Activated naive CD8-positive, alpha-beta T cell (primary cell): ENCODE measurements at regions not wholly inside any gene's neighbourhood (a gene's known extent, or its start where the extent isn't known, plus 50 kb on each side); places are given as distances from the start of the nearest gene placed in this dataset.

ENCODE experiments used
- H3K27ac Mint-ChIP-seq: one replicate; pipeline ENCODE4 v1.8.0; 2021; ENCODE audit warnings: mixed read lengths
- H3K27me3 Mint-ChIP-seq: one replicate; pipeline ENCODE4 v1.8.0; 2021; ENCODE audit warnings: mixed read lengths
- H3K36me3 Mint-ChIP-seq: one replicate; pipeline ENCODE4 v1.8.0; 2021; ENCODE audit warnings: mixed read lengths
- H3K4me1 Mint-ChIP-seq: one replicate; pipeline ENCODE4 v1.8.0; 2021; ENCODE audit warnings: low read depth, mixed read lengths
- H3K4me3 Mint-ChIP-seq: one replicate; pipeline ENCODE4 v1.8.0; 2021; ENCODE audit warnings: mild to moderate bottlenecking, mixed read lengths
- H3K9me3 Mint-ChIP-seq: one replicate; pipeline ENCODE4 v1.8.0; 2021; ENCODE audit warnings: low read depth, mixed read lengths

DNA sequence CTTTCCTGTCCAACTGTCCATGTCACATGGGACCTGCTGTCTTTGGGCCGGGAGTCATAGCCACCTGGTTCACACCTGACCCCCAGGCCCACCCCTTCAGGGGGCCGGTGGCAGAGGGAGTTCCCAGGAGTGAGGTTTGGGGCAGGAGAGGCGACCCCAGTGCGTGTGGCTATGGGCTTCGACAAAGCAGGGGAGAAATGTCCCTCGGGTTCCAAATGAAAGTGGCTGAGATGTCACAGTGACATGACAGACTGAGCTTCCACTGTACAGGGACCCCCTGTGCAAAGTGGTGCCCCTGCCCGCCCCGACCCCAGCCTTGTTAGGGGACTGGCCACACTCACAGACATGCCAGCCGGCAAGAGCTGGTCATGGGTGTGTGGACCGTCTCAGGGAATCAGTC lies 1297.0 kb downstream of the BRD1 start:
- H3K27ac Mint-ChIP-seq = no peak overlapping the region
- no peak overlapping the region for H3K4me3 Mint-ChIP-seq
- no peaks in the 10 kb centered on the region for H3K4me1 Mint-ChIP-seq
- H3K9me3 Mint-ChIP-seq = no peaks in the 10 kb centered on the region
- H3K27me3 Mint-ChIP-seq = no peaks in the 10 kb centered on the region
- H3K36me3 Mint-ChIP-seq = no peaks in the 10 kb centered on the region

GRCh38 chr22:48528221-48528915 lies 1299.3 kb downstream of the BRD1 start:
- H3K36me3 Mint-ChIP-seq = no peaks in the 10 kb centered on the region
- H3K27me3 Mint-ChIP-seq = no peaks in the 10 kb centered on the region
- no peak overlapping the region for H3K27ac Mint-ChIP-seq
- H3K9me3 Mint-ChIP-seq = no peaks in the 10 kb centered on the region
- no peaks in the 10 kb centered on the region for H3K4me1 Mint-ChIP-seq
- no peak overlapping the region for H3K4me3 Mint-ChIP-seq

- no peaks in the 10 kb centered on the region for H3K9me3 Mint-ChIP-seq
- no peak overlapping the region for H3K27ac Mint-ChIP-seq
- H3K36me3 Mint-ChIP-seq = no peaks in the 10 kb centered on the region
- no peak overlapping the region for H3K4me3 Mint-ChIP-seq
- no peaks in the 10 kb centered on the region for H3K4me1 Mint-ChIP-seq
- no peaks in the 10 kb centered on the region for H3K27me3 Mint-ChIP-seq
These were observed 1303.9 kb downstream of the BRD1 start for GRCh38 chr22:48523761-48524160.

DNA sequence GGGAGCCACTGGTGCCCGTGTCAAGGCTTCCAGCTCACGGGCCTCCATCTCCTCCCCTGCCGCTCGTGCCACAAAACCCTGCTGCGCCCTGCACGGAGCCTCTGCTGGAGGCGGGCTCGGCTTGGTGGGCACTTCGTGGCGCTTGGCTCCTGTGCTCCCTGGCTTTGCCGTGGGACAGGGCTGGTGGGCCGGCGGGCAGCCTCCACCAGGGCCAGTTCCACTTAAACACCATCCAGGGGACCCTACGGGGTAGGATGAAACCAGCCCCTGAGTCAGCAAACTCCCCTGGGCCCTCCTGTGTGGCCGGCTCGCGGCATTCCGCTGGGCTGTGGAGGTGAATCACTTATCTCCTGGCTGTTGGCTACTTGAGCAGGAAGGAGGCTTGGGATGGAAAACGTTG lies 1304.6 kb downstream of the BRD1 start:
- Mint-ChIP-seq H3K36me3 (no peaks in the 10 kb centered on the region), H3K27ac (no peak overlapping the region), H3K4me3 (no peak overlapping the region), H3K27me3 (no peaks in the 10 kb centered on the region), H3K4me1 (no peaks in the 10 kb centered on the region), H3K9me3 (no peaks in the 10 kb centered on the region)

DNA sequence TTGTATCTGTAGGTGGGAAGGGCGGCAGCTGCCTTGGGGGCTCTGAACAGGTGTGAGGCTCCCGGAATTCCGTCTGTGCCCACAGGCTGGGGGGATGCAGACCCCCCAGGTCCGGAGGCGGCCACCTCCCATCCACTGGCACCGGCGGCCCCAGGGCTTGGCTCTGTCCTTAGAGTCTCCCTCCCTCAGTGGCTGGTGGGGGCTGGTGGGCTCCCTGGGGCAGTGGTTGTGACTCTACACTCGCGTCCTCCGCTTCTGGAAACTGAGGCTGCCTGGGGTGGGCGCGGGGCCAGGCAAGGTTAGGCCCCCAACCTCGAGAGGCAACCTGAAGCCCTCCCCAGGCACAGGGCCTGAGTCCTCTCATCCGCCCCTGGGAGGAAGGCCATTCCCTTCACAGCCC lies 1305.4 kb downstream of the BRD1 start:
- H3K36me3 Mint-ChIP-seq = no peaks in the 10 kb centered on the region
- H3K9me3 Mint-ChIP-seq = no peaks in the 10 kb centered on the region
- H3K27me3 Mint-ChIP-seq = no peaks in the 10 kb centered on the region
- no peak overlapping the region for H3K4me3 Mint-ChIP-seq
- no peak overlapping the region for H3K27ac Mint-ChIP-seq
- no peaks in the 10 kb centered on the region for H3K4me1 Mint-ChIP-seq

- H3K27me3 Mint-ChIP-seq = no peaks in the 10 kb centered on the region
- H3K9me3 Mint-ChIP-seq = no peaks in the 10 kb centered on the region
- H3K4me3 Mint-ChIP-seq = no peak overlapping the region
- H3K4me1 Mint-ChIP-seq = no peaks in the 10 kb centered on the region
- no peak overlapping the region for H3K27ac Mint-ChIP-seq
- H3K36me3 Mint-ChIP-seq = no peaks in the 10 kb centered on the region
These were observed 1306.6 kb downstream of the BRD1 start for GRCh38 chr22:48520884-48521588.

DNA sequence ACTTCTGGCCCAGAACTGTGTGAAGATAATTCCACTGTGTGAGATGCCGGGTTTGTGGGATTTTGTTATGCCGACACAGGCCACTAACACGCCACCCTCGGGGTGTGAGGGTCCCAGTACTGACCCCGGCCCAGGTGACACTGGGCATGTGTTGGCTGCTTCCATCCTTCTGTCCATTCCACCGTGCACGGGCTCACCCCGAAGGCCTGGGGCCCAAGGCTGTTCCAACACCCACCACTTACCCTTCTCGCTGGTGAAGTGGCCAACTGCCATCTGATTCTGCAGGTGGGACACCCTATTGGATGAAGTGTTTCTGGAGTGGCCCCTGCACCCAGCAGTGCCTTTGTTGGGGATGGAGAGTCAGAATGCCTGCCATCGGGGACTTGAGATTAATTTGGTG lies 1307.5 kb downstream of the BRD1 start:
- Mint-ChIP-seq H3K27me3 (no peaks in the 10 kb centered on the region), H3K9me3 (no peaks in the 10 kb centered on the region), H3K36me3 (no peaks in the 10 kb centered on the region), H3K27ac (no peak overlapping the region), H3K4me1 (no peaks in the 10 kb centered on the region), H3K4me3 (no peak overlapping the region)

GRCh38 chr22:48517039-48518030 lies 1310.3 kb downstream of the BRD1 start:
- H3K9me3 Mint-ChIP-seq = no peaks in the 10 kb centered on the region
- no peak overlapping the region for H3K4me3 Mint-ChIP-seq
- no peaks in the 10 kb centered on the region for H3K27me3 Mint-ChIP-seq
- H3K4me1 Mint-ChIP-seq = no peaks in the 10 kb centered on the region
- H3K36me3 Mint-ChIP-seq = no peaks in the 10 kb centered on the region
- no peak overlapping the region for H3K27ac Mint-ChIP-seq

DNA sequence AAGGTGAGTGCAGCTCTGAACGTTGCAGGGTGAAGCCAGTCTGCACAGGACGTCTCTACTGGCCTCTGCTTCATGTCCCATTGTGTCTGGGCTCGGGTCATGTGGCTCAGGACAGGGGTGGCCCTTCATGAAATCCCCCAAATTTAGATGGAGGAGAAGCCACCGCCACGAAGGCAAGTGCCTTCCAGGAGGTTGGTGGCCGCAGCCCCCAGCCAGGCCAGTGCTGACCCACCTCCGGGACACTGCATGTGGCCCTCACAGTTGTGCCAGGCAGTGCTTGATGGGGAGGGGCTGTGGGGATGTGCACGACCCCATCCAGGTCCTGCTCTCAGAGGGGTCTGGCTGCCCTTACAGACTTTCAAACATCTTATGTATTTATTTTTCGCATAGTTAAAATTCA lies 1311.1 kb downstream of the BRD1 start:
- H3K4me1 Mint-ChIP-seq = no peaks in the 10 kb centered on the region

DNA sequence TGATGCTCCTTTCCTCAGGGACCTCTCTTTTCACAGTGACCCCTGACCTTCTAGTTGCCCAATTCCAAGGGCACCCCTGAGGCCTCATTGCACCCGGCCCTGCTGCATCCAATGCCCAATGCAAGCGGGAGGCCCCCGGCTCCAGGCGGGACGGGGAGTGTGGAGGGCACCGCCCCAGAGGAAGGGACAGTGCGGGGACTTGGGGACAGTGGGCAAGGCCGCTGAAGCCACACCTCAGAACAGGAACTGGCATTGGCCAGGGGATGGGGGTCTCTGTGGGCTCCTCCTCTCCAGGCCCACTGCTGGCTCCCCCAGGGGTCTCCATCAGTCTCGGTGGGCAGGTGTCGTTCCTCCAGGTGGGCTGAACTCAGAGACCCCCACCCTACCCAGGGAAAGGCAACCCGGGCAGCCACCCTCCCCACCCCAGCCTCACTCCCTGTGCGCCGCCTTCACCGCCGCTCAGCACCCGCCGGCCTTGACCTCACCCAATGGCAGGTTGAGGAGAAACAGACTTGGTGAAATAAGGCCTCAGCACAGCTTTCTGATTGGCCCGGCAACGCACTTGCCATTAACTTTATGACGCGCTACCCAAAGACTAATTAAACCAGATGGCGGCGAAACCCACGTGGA lies 1312.0 kb downstream of the BRD1 start:
- H3K27me3 Mint-ChIP-seq = no peaks in the 10 kb centered on the region
- no peaks in the 10 kb centered on the region for H3K36me3 Mint-ChIP-seq
- no peaks in the 10 kb centered on the region for H3K9me3 Mint-ChIP-seq
- no peak overlapping the region for H3K4me3 Mint-ChIP-seq
- H3K4me1 Mint-ChIP-seq = no peaks in the 10 kb centered on the region
- H3K27ac Mint-ChIP-seq = no peak overlapping the region

More for the DNA sequence above, 1311.1 kb downstream of the BRD1 start:
- Mint-ChIP-seq H3K27me3 (no peaks in the 10 kb centered on the region), H3K27ac (no peak overlapping the region), H3K36me3 (no peaks in the 10 kb centered on the region), H3K4me3 (no peak overlapping the region), H3K9me3 (no peaks in the 10 kb centered on the region)

DNA sequence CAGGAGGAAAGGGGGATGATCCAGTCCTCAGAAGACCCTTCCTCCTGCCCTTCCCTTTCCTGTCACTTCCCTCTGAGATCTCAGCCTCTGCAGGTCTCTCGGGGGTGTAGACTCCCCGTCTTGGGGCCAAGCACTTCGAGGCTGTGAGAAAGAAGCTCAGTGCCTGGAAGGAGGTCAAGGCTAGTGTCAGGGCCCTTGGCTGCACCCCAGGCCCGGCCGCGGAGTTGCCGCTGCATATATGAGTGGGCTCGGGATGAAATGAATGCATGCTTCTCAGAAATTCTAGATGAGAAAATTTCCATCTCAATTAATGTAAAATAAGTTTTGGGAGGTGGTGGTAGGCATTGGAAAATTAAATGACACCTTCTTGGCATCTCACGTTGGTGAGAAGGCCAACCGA lies 1313.7 kb downstream of the BRD1 start:
- Mint-ChIP-seq H3K36me3 (no peaks in the 10 kb centered on the region), H3K4me3 (no peak overlapping the region), H3K4me1 (no peaks in the 10 kb centered on the region), H3K27me3 (no peaks in the 10 kb centered on the region), H3K27ac (no peak overlapping the region), H3K9me3 (no peaks in the 10 kb centered on the region)

- no peaks in the 10 kb centered on the region for H3K4me1 Mint-ChIP-seq
- no peak overlapping the region for H3K27ac Mint-ChIP-seq
- no peaks in the 10 kb centered on the region for H3K9me3 Mint-ChIP-seq
- H3K4me3 Mint-ChIP-seq = no peak overlapping the region
- no peaks in the 10 kb centered on the region for H3K27me3 Mint-ChIP-seq
- no peaks in the 10 kb centered on the region for H3K36me3 Mint-ChIP-seq
These were observed 1314.2 kb downstream of the BRD1 start for GRCh38 chr22:48513446-48513845.

DNA sequence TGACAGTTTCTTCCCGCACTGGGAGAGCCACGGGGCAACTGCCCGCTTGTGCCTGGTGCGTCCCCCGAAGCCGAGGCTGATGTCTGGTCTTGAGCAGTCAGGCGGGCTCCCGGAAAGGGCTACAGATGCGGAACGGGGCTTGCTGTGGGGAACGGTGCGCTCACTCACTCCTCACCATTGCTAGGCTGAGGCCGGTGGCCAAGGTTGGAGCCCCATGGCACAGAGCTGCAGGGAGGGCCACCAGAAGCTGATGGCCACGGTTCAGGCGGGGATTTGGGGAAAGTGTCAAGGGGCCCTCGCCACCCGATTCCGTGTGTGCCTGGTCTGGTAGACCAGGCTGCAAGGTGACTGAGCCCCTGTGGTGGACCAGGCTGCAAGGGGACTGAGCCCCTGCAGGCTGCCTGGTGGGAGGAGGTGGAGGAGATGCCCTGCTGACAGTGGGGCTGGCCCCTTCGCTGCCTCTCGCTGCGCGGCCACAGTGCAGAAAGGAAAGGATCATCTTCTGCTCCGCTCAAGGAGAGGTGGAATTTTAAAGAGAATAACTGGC lies 1315.8 kb downstream of the BRD1 start:
- Mint-ChIP-seq H3K36me3 (no peaks in the 10 kb centered on the region), H3K9me3 (no peaks in the 10 kb centered on the region), H3K27ac (no peak overlapping the region), H3K27me3 (no peaks in the 10 kb centered on the region), H3K4me1 (no peaks in the 10 kb centered on the region), H3K4me3 (no peak overlapping the region)

DNA sequence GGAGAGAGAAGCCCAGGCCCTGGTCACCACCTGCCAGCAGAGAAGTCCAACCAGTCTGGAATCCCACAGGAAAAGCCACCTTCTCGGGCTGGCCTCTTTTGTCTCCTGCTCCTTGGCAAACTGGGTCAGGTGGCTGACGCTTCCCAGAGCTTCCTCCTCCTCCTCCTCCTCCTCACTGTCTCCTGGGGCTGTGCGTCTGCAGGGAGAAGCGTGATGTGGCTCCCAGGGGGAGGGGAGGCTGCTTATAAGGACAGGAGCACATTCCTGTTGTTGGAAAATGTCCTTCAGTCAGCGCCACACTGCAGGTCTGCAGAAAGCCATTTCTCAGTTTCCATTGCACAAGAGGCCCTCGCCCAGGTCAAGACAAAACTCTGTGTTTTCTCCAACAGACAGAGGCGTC lies 1316.5 kb downstream of the BRD1 start:
- Mint-ChIP-seq H3K27ac (no peak overlapping the region), H3K9me3 (no peaks in the 10 kb centered on the region), H3K4me3 (no peak overlapping the region), H3K36me3 (no peaks in the 10 kb centered on the region), H3K4me1 (no peaks in the 10 kb centered on the region), H3K27me3 (no peaks in the 10 kb centered on the region)
